Forelimb muscle (tissue), 1 donor: ENCODE measurements at regions not wholly inside any gene's neighbourhood (a gene's known extent, or its start where the extent isn't known, plus 50 kb on each side); places are given as distances from the start of the nearest gene placed in this dataset.
"Not testable (repeated sequence)": the region's sequence is repeated elsewhere in the genome, so short reads cannot be mapped to it uniquely, and the experiment has no call there.

Experiments
- DNase-seq: peaks from one replicate; pipeline ENCODE4 v3.0.0-alpha.2; 2013; ENCODE audit warnings: low read depth

DNA sequence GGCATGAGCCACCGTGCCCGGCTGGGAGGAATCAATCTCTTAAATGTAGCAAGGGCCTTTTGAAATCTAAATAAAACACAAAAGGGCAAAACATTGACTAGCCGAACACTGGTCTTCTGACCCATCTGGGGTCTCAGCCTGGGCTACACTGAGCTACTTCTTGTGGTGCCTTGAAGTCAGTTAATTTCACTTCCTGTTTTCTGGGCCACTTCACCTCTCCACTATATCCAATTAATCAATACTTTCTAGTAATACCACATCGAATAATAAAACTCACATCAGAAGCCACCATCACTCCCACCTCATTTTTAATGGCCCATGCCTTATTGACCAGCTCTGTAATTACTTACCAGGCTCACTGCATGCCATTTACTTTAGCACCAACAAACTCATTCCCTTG, 138.0 kb upstream of the SAMSN1 start:
- no peak for DNase-seq

- DNase-seq: no peak
Measured at GRCh38 chr21:14683063-14683462, 136.9 kb upstream of the SAMSN1 start.

GRCh38 chr21:14678973-14679574, 133.0 kb upstream of the SAMSN1 start:
- DNase-seq: no peak

DNA sequence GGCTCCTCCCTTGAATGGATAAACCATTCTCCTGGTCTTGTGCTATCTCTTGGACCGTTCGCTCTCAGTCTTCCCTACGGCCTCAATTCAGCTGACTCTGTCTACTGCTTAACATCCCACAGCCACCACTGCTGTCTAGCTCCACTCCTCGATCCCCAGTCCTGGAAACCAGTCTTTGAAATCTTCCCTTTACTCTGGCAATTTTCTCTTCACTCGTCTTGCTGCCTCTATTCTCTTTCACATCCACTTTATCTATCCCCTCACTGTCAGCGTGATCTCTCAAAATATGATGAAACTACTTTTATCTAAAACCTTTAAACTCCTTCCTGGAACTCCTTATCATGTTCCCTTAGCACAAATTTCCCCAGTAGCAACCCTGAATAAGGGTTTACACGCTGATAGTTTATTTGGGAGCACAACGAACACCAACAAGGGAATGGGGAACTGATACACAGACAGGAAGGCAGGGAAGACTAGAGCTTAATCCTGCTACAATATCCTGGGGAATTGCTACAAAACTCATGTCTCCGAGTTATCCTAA, 131.6 kb upstream of the SAMSN1 start:
- no peak for DNase-seq

DNA sequence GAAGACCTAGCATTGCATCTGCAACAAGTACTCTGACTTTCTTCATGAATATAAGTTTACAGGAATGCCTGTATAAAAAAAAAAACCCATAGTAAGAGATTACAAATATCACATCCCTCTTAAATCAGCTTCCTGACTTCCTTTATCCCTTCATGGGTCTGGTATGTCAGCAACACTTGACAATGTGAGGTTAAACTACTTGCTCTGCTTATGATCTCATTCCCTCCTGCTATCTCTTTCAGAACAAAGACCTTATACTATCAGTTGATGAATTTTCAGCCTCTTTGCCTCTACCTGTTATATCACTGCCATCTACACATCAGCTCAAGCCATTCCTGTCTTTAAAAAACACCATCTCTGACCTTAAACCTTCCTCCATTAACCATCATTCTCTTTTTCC, 130.9 kb upstream of the SAMSN1 start:
- DNase-seq: no peak

DNA sequence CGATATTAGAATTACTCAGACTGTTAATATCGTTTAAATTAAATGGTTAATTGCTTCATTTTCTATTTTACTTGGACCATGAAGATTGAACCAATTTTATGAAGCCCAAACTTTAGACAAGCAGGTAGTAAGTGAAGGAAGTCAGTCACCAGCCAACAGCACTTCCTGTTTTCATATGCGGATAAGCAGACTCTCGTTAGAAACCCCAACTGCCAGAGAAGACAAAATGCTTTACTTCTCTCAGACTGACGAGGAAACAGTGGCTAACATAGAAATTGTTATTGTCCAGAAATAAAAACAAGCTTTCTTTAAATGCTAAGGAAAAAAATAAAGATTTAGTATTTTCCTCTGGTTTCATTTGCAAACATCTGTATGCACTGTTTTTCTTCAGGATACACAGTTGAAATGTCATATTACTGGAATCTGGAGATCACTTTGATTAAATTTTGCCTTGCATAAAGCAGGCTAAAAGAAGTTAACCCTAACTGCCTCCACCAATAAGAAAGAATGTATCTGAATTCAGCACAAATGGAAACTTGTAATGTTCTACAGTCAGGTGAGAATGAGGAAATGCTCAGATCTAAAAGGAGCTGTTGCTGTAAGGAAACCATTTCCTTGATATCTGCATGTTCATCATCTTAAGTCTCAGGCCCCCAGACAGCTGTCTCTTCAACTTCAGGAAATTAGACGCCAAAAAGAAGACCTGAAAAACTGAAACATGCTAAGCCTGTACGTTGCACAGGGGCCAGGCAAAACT, 129.8 kb upstream of the SAMSN1 start:
- DNase-seq: no peak

DNA sequence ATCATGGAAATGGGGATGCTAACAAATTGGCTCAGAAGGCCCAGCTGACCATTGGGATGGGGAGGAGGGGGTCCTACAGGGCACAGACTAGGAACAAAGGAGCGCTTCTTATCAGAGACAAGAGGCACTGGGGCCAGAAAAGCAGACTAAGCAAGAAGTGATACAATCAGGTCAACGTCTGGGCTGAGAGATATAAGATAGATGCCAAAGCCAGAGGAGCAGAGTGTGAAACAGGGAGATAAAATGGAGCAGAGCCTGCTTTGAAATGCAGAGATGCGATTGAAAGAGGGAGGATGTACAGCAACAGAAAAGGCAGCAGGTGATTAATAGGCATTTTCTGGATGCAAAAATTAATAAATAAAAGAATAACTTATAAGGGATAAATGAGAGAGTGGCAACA, 127.5 kb upstream of the SAMSN1 start:
- DNase-seq: no peak

DNA sequence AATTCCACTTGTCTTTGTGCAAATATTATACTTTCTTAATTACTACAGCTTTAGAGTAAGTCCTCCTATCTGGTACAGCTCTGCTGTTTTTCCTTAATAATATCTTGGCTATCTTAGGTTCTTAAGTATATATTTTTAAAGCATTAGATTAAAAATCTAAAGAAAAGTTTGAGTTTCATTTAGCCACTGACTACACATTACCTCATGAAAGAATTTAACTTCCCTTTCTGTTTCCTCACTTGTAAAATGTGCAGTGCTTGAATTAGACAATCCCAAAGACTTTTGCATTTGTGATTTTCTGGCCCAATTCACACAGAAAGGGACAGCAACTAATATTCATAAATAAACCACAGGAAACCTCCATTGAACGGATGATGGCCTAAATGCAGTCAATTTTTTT, 126.4 kb upstream of the SAMSN1 start:
- DNase-seq: no peak

DNA sequence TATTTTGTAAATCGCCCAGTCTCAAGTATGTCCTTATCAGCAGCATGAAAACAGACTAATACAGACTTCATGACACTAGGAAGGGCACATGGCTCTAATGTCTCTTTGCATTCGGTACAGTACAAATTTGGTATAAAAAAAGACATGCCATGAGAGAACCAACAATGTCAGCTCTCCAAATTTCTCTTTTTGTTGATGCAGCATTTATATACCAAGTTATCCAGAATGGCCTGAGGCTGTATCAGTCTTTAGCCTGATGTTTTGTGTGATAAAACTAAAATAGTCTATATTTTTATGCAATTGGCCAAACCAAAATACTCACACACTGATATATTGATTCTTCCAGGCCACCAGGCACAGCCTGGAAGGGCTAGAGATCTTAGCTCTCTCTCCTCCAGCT, 124.3 kb upstream of the SAMSN1 start:
- DNase-seq: no peak

DNA sequence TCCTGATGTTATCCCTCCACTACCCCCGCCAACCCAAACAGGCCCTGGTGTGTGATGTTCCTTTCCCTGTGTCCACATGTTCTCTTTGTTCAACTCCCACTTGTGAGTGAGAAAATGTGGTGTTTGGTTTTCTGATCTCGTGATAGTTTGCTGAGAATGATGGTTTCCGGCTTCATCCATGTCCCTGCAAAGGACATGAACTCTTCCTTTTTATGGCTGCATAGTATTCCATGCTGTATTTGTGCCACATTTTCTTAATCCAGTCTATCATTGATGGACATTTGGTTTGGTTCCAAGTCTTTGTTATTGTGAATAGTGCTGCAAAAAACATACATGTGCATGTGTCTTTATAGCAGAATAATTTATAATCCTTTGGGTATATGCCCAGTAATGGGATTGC, 123.0 kb upstream of the SAMSN1 start:
- not testable (repeated sequence) for DNase-seq

GRCh38 chr21:14657241-14658008, 111.3 kb upstream of the SAMSN1 start:
- DNase-seq: no peak

GRCh38 chr21:14646893-14647292, 100.8 kb upstream of the SAMSN1 start:
- no peak for DNase-seq

DNA sequence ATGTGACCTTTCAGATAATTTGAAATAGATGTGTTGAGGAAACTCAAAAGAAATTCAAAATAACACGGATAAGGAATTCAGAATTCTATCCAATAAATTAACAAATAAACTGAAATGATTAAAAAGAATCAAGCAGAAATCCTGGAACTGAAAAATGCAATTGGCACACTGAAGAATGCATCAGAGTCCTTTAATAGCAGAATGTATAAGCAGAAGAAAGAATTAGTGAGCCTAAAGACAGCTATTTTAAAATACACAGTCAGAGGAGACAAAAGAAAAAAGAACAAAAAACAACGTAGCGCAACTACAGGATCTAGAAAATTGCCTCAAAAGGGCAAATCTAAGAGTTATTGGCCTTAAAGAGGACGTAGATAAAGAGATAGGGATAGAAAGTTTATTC, 99.6 kb upstream of the SAMSN1 start:
- DNase-seq: no peak

DNA sequence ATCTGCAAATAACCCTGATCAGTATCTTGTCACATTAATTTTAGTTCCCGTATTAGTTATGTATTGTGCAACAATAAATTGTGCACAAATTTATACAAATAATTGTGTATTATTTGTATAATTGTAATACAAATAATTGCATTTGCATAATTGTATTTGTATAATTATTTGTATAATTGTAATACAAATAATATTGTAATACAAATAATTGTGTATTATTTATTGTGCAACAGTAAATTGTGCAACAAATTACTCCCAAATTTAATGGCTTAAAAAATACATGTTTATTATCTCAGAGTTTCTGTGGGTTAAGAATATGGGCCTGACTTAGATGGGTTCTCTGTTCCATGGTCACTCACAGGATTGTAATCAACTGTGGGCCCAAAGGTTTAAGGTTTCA, 86.2 kb upstream of the SAMSN1 start:
- no peak for DNase-seq

GRCh38 chr21:14630556-14631069, 84.5 kb upstream of the SAMSN1 start:
- DNase-seq: no peak

GRCh38 chr21:14629461-14629860, 83.3 kb upstream of the SAMSN1 start:
- DNase-seq: no peak

- not testable (repeated sequence) for DNase-seq
Measured at GRCh38 chr21:14623079-14623478, 77.0 kb upstream of the SAMSN1 start.

DNA sequence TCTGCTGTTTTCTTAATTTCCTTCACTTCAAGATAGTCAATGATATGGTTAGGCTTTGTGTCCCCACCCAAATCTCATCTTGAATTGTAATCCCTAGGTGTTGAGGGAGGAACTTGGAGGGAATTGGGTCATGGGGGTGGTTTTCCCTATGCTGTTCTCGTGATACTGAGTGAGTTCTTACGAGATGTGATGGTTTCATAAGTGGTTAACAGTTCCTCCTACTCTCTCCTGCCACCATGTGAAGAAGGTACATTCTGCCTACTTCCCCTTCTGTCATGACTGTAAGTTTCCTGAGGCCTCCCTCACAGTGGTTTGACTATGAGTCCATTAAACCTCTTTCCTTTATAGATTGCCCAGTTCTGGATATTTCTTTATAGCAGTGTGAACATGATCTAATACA, 74.0 kb upstream of the SAMSN1 start:
- DNase-seq: no peak

GRCh38 chr21:14617871-14618270, 71.8 kb upstream of the SAMSN1 start:
- no peak for DNase-seq

- DNase-seq: no peak
Measured at GRCh38 chr21:14617040-14617393, 70.9 kb upstream of the SAMSN1 start.

GRCh38 chr21:14616380-14617039, 70.4 kb upstream of the SAMSN1 start:
- DNase-seq: no peak

DNA sequence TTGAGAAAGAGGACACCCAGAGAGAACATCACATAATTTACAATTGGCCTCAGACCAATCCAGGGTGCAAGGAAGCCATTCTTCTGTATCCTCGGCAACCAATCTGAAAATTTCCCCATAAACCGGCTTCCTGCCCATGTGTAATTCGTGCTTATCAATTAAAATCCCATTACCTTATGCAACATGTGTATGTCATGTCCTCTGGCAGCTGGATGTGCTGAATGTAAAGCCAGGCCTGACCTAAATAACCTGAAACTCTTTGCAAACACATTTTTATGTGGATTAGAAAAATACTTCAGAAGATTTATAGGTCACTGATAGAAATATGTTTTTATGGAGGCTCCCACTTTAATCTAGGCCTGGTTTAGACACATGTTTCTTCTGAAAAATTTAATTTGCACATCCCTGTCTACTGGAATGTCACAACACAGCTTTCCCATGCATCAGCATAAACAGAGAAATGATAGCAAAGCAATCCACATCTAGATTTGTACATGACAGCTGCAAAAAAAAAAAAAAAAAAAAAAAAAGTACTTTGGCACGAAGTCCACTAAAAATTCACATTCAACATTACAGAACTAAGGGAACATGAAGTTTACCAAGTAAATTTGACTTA, 69.4 kb upstream of the SAMSN1 start:
- DNase-seq: no peak
